ENCODE measurements at regions not wholly inside any gene's neighbourhood (a gene's known extent, or its start where the extent isn't known, plus 50 kb on each side); places are given as distances from the start of the nearest gene placed in this dataset.

DNA sequence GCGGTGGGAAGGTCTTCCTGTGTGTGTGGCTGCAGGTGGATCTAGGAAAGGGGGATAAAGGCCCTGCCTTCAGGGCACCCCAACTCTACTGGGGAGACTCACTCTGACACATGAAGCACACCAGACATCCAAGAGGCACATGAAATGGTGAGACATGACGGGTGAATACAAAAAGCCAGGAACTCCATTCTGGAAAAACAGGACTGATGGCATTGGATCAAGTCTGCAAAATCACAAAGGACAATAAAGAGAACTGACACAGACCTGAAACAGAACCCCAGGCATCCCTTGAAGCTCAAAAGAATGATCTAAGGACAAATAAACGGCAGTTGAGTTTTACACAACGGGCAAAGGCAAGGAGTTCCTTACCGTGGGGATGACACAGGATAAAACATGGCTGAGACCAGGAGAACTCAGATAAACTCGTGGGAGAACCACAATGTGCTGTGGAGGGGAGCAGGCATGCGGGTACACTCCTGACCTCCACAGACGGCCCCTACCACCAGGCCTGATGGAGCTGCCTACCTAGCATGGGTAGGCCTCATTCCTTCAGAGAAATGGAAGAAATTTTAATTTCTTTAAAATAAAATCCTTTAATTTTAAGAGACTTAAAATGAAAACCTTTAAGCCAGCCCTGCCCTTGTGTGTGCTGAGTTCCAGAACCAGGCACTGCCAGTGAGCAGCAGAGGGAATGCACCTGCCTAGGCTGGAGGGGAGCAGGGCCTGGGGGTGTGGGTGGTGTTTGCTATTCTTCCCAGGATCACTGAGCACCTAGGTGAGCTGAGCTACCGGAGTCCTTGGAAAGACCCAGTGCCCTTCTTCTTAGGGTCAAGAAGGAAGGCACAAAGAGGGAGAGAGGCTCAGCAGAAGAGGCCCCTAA is 100.1 kb downstream of the SINHCAF start:
- TF ChIP-seq, protein P1, sequence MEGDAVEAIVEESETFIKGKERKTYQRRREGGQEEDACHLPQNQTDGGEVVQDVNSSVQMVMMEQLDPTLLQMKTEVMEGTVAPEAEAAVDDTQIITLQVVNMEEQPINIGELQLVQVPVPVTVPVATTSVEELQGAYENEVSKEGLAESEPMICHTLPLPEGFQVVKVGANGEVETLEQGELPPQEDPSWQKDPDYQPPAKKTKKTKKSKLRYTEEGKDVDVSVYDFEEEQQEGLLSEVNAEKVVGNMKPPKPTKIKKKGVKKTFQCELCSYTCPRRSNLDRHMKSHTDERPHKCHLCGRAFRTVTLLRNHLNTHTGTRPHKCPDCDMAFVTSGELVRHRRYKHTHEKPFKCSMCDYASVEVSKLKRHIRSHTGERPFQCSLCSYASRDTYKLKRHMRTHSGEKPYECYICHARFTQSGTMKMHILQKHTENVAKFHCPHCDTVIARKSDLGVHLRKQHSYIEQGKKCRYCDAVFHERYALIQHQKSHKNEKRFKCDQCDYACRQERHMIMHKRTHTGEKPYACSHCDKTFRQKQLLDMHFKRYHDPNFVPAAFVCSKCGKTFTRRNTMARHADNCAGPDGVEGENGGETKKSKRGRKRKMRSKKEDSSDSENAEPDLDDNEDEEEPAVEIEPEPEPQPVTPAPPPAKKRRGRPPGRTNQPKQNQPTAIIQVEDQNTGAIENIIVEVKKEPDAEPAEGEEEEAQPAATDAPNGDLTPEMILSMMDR (IDR thresholded peaks at IDR 0.05) = no peak
- TF ChIP-seq POLR2A (IDR thresholded peaks at IDR 0.05) = no peak
